Dermis microvascular lymphatic vessel endothelial cell (primary cell): ENCODE measurements at regions not wholly inside any gene's neighbourhood (a gene's known extent, or its start where the extent isn't known, plus 50 kb on each side); places are given as distances from the start of the nearest gene placed in this dataset.
"Not testable (repeated sequence)": the region's sequence is repeated elsewhere in the genome, so short reads cannot be mapped to it uniquely, and the experiment has no call there.

ENCODE experiments used
- DNase-seq, 2 donors: peaks; one replicate each; pipeline versions ENCODE4 v3.0.0 to v3.0.0-alpha.2; 2010; ENCODE audit warnings: low read depth in 2 of 2

DNA sequence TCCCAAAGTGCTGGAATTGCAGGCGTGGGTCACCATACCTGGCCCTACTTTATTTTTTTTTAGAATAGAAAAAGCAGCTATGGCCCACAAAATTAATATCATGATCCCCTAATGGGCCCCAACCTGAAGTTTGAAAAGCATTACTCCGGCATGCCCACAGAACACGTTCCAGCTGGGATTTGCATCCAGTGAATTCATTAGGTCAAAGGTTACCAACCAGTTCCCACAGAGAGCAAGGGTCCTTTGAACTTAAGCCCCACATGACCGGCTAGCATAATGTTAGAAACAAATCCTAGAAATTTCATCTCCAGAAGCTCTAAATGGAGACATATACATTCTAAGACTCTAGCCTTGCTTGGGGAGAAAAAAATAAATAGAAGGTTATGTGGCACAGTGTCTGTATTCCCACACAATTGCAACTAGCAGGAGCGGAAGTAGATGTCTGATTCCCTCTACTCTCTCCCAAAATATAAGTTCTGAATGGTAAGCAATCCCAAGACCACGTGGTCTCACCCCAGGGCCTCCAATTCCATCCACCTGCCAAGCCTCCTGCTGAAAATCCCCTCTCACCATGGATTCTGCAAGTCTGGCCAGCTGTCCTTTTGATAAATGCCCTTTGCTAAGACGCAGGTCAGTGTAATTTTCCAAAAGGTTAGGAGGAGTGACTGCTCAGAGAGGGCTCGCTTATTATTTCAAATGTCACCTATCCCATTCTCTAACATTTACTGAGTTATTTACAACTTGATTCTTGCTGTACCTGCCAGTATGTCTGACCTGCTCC, 395.8 kb downstream of the NPIPA8 start:
- no peak for DNase-seq

DNA sequence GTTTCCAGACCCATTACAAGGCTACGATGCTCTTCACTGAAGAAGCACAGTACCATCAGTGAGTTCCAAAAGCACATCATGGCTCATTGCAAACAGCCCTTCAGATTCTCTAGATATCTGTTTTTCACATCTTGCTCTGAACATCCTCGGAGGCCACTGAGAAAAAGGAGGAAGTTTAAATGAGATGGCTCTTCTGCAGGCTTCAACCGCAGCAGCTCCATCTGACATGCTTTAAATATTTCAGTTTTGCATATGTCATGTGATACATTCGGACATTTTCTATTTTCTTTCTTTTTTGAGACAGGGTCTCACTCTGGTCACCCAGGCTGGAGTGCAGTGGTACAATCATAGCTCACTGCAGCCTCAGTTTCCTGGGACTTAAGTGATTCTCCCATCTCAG, 396.8 kb downstream of the NPIPA8 start:
- no peak for DNase-seq

DNA sequence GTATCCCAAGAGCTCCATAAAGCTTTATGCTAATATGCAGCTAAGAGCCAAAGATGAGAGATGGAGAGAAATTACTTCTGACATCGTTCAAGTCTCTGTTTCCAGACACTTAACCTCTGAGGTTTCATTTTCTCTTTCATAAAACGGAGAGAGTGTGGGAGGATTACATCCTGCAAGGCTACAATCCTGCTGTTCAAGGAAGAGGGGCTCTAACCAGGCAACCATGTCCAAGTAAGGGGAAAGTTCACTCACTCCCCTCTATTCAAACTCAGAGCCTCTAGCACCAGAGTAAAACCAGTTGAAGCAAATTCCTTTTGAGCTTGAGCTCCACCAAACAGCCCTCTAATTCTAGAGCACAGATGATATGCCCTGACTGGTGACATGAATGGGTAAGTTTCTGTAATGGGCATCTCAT, 397.4 kb downstream of the NPIPA8 start:
- DNase-seq = no peak

DNA sequence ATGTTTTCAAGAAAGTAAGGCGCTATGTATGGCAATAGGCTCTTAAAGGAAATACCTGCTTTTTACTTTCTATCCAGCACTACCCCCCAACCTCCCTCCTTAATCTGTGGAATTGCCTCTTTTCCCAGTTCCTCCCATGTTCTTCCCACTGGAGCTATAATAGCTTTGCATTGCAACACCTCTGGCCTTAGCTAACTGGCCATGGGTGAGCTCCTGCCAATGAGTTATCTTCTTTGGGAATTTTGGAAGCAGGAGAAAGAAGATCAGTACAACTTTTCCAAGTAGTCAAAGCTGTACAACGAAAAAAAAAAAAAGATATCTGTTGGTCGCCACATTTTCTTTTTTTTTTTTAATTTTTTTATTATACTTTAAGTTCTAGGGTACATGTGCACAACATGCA, 398.0 kb downstream of the NPIPA8 start:
- DNase-seq = no peak

DNA sequence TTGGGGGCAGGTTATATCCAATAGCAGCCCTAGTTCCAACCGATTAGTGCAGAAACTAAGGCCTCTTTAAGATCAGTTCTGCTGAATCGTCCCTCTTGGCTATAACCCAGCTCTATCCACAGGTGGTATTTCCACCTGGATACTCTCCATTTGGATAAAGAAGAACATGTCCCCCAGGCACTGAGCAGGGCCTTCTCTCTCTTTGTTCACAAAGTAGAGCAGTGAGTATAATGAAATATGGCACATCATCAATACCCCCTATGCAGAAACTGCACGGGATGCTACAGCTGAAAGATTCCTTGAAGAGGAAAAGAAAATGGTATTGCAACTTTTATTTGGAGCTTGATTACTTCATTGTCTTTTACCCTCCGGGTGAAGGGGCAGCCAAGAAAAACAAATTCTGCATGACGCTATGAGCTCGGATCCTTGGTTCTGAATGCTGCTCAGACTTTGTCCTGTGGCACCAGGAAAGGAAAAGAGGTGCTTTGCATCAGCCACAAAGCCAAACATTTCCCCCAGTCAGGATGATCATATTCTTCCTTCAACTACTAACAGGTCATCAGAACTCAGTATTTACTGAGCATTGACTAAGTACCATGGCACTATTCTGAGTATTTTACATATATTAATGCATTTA, 399.7 kb downstream of the NPIPA8 start:
- DNase-seq = no peak

DNA sequence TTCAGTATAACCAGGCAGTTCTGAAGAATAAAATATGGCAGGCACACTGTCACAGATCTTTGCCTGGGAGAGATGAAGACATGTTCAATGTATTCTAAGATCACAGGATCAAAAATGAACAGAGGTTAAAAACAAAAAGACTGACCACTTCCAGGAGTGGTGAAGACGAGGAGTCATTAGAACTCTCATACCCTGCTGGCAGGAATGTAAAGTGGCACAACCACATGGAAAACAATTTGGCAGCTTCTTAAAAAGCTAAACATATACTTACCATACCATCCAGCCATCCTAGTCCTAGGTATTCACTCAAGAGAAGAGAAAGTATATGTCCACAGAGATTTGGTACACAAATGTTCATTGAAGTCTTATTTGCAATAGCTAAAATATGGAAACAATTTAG, 406.3 kb downstream of the NPIPA8 start:
- no peak for DNase-seq

DNA sequence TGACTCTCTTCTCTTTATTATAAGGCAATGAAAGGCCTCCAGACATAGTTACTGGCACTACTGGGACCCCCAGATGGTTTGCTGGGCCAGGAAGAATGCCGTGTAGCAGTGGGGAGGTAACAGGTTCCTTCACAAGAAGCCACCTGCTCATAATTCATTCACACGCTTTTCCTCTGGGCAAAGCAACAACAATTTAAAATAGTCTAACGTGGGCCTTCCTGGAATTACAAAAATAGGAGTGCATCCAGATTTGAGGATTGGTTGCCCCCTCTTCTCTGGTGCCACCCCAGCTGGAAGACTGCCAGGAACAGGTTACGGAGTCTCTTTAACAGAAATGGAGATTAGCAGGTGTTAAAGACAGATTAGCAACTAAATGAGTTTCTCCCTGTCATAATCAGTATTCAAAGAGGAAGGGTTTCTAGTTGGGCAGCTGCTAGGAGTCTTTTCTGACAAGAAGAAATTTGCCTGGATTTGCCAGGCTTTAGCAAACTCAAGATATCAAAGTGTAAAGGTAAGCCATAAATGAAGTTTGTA, 409.6 kb downstream of the NPIPA8 start:
- no peak for DNase-seq

DNA sequence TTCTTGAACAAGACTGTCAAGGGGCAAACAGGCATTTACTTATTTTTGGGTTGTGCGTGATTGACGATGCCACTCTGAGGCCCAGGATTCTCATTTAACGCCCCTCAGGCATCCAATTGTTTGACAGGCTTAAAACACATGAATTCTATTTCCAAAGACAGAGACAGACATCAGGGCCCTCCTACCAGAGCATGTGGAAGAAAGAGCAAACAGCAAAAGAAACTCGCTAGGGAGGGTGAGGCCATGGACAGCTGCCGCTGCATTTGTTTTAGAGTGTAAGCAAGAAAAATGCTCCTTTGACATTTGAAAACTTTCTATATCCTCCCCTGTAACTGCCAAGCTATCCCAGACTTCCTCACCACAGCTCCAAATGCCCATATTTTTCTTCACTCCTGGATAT, 410.1 kb downstream of the NPIPA8 start:
- no peak for DNase-seq

DNA sequence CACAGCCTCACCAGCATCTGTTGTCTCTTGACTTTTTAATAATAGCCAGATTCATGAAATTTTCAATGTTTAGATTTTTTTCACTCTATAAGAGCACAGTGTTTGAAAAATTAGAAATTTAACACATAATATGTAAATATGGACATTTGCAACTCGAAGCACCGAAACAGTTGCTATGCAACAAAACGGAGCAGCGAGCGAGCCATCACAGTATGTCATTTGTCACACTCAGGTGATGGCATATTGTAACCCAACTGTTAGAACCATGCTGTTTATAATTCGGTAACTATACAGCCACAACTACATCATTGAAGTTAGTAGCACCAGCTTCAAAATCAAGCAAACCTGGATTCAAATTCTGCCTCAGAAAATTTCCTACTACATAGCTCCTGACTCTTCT, 410.8 kb downstream of the NPIPA8 start:
- DNase-seq = no peak

DNA sequence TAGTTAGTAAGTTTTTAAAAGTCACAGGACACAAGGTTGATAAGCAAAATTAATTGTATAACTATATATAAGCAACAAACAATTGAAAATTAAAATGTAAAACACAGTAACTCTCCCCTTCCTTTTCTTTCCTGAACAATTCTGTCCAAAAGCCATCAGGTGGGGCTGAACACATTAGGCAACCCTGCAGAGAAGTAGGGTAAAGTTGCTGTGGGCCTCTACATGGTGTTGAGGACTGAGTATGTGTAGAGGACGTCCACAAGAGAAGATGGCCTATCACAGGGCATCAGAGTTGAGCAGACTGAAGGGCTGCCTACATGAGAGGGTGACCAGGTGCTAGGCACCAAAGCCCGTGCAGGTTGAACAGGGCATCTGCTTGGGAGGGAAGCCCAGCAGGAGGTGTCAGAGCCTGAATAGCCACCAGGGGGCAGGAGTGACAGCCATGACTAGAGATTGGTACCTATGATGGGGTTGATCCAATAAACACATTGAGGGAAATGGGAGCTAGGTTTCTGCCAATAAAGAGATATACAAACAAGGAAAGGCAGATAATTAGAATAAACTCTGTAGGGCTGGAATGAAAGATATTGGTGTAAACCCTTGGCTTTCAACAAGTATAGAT, 415.1 kb downstream of the NPIPA8 start:
- peak in 1 of 2 donors; percentile 3 for DNase-seq

DNA sequence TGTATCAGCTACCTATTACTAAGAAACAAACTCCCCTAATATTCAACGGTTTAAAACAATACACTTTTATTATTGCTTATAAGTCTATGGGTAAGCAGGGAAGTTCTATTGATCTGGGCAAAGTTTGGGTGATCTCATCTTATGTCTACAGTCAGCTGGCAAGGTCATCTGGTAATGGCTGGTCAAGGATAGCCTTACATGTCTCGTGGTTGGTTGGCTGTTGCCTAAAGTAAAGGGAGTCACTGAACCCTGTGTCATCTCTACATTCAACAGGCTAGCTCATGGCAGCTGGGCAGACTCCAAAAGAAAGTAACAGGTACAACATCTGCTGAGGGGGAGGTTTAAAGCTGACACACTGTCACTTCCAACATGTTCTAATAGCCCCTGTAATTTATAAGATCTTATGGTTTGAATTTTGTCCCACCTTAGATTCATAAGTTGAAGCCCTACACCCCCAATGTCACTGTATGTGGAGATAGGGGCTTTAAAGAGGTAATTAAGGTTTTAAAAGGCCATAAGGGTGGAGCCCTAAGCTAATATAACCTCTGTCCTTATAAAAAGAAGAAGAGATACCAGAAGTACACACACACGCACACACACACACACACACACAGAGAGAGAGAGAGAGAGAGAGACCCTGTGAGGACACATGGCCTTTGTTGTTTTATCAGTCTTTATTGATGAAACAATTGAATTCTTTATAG, 419.1 kb downstream of the NPIPA8 start:
- no peak for DNase-seq

DNA sequence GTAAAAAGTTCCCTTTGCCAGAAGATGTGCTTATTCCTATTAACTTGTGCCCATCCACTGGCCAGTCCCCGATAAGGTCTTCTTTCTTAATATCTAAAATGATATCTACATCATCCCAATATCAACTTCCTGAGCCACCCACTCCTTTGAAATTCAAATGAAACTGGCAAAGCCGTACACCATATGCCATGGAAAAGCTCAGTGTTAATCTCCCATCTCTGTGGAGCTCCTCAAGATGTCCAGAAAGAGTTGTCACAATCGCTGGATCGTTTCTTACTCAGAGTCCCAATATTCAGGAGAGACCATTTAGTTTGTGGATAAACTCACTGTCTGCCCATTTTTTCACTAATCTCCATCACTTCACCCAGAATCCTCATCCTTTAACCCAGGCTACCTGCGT, 420.7 kb downstream of the NPIPA8 start:
- no peak for DNase-seq

DNA sequence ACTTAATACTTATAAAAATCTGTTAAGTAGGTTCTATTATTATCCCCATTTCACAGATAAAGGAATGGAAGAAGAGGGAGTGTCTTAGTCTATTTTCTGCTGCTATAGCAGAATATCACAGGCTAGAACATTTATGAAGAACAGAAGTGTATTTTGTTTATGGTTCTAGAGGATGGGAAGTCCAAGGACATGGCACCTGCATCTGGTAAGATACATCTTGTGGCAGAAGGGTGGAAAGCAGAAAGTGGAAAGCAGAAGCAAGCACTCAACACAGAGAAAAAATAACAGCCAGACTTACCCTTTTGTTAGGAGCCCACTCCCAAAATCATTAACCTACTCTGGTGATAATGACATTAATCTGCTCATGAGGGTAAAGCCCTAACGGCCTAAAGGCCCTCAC, 422.4 kb downstream of the NPIPA8 start:
- DNase-seq = no peak

DNA sequence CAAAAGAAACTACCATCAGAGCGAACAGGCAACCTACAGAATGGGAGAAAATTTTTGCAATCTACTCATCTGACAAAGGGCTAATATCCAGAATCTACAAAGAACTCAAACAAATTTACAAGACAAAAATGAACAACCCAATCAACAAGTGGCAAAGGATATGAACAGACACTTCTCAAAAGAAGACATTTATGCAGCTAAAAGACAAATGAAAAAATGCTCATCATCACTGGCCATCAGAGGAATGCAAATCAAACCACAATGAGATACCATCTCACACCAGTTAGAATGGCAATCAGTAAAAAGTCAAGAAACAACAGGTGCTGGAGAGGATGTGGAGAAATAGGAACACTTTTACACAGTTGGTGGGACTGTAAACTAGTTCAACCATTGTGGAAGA, 425.0 kb downstream of the NPIPA8 start:
- not testable (repeated sequence) for DNase-seq

DNA sequence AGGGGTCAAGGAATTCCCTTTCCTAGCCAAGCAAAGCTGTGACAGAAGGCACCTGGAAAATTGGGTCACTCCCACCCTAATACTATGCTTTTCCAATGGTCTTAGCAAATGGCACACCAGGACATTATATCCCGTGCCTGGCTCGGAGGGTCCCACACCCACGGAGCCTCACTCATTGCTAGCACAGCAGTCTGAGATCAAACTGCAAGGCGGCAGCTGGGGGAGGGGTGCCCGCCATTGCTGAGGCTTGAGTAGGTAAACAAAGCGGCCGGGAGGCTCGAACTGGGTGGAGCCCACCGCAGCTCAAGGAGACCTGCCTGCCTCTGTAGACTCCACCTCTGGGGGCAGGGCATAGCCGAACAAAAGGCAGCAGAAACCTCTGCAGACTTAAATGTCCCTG, 429.9 kb downstream of the NPIPA8 start:
- DNase-seq = not testable (repeated sequence)

DNA sequence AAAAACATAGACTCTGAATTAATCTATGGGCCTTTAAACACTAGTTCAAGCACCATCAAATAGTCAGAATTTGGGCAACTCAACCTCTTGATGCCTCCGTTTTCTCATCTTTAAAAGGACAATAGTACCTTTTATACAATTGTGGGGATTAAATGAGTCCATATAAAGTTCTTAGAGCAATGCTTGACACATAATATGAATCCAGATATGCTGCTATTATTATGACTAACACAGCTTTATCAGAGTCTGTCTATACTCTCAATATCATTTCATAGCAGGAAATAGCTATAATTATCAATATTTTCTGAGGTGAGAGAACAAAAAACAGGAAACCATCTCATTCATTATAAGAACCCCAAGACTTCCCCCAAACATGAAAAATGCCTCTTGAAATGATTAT, 430.5 kb upstream of the XYLT1 start:
- no peak for DNase-seq

DNA sequence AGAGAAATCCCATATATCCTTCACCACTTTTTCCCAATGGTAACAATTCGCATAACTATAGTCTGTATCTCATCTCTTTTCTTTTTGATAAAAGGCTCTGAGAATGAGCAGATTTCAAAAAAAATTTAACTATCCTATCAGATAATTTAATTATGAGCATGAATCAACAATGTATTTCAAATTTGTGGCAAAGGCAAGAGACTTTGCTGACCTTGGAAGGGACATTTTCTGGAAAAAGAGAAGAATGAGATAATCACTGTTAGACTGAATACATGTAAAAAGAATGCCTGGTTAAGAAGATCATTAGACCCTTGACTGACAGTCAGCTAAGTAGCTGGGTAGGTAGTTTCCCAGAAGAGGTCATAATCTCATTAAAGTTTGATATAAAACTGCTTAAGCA, 428.4 kb upstream of the XYLT1 start:
- no peak for DNase-seq

DNA sequence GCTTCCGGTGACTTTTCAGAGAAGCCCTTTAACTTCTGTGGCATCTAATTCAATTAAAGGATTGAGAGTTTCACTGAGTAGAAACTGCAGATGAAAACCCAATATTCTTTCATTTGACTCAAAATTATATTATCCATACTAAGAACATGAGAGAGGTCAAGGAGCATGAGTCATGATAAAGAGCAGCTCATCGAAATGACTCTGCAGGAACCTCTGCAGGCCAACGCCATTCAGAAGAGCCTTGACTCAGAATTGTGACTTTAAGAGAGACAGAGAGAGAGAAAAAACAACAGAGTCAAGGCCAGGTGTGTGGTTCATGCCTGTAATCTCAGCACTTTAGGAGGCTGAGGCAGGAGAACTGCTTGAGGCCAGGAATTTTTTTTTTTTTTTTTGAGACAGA, 417.2 kb upstream of the XYLT1 start:
- no peak for DNase-seq

DNA sequence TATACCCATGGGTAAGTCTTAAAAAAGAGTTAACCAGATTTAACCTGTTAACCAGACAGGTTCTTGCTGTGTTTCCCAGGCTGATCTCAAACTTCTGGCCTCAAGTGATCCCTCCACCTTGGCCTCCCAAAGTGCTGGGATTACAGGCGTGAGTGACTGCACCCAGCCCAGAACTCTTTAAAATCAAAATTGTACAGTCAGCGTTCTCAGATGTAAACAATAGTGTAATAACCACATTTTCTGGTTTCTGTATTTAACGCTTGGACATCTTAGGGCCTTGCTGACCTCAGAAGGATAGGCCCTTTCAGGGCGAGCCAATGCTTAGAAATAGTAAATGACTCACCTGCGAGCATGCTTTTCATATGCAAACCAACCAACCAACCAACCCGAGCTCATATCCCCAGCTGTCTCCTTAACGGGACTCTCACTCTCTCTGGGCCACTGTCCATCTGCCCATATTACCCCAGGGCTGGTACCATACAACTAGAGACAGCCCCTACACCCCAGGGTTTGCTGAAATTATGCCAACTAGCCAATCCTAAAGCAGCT, 415.0 kb upstream of the XYLT1 start:
- DNase-seq = no peak

DNA sequence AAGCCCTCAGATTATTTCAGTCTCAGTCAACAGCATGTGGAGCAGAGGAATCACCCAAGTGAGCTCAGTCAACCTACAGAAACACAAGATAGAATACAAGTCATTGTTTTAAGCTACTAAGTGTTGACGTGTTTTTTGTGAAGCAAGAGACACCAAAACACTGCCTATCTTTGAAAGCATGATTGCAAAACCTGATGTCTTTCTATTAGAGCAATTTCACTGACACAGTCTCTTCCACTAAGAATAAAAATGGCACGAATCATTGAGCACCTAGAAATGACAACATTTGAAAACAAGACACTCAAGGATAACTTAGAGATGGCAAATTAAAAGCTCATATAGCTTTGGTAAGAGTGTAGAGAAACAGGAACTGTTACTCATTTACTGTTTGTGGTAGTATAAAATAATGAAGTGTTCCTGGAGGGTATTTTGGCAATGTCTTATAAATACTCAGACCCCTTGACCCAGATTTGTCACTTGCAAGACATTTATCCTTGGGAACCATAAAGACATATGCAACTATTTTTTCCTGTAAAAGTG, 407.1 kb upstream of the XYLT1 start:
- no peak for DNase-seq

DNA sequence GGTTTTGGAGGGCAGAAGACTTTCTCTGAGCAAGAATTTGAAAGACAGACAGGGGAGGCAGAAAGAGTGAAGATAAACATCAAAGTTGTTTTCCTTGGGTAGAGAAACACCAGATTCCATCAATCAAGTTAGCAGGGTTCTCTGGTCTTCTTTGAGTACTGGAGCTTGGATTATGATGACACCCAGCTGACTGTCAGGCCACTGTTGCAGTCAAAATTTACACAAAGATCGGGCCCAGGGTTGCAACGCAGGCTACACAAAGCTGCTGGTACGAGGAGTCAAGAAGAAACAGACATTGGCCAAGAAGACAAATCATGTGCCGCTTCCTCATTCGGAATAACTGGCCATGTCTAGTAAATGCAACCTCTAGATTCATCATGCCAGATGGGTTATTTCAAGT, 396.2 kb upstream of the XYLT1 start:
- DNase-seq = no peak
